ENCODE measurements at regions not wholly inside any gene's neighbourhood (a gene's known extent, or its start where the extent isn't known, plus 50 kb on each side); places are given as distances from the start of the nearest gene placed in this dataset.

DNA sequence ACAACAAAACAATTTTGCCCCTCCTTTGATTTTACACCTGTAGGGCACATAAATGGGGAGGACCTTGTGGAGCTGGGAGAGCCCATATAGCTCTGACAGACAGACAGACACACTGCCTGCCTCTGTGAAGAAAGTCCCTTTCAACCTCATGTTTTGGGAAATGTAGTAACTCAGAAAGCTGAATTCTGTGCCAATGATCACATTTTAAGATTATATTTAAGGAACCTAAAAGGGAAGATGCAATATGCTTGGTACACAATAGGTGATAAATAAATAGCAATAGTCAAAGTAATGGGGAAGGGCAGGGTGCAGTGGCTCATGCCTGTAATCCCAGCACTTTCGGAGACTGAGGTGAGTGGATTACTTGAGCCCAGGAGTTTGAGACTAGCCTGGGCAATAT, 446.4 kb upstream of the ID2 start:
- Histone ChIP-seq H3K9ac (ENCODE audit: extremely low read depth, insufficient read length, low read length) (no peak overlapping the region), H3K4me1 (ENCODE audit: insufficient read depth, low read length) (peaks cover 5% of the 10 kb centered on the region; the same call in 1 of the 2 replicates)

More for the DNA sequence above, 446.4 kb upstream of the ID2 start:
- no peaks in the 10 kb centered on the region for H3K79me1 ChIP-seq (ENCODE audit: insufficient read depth, low read depth, low read length, poor library complexity, severe bottlenecking)
- no peak overlapping the region for H3K4me3 Mint-ChIP-seq
- H3K56ac ChIP-seq (ENCODE audit: insufficient read length, low read depth, low read length): no peak overlapping the region
- no peaks in the 10 kb centered on the region for H3K27me3 Mint-ChIP-seq (ENCODE audit: low read depth)
- no peaks in the 10 kb centered on the region for H4K20me1 ChIP-seq (ENCODE audit: control insufficient read depth, insufficient read depth, insufficient read length)
- H3K4me1 Mint-ChIP-seq: peaks cover 24 to 33% of the 10 kb centered on the region in 2 experiments
- no peak for DNase-seq
- H2AFZ ChIP-seq (ENCODE audit: low read length): no peak overlapping the region
- H3K9me3 ChIP-seq (ENCODE audit: control insufficient read depth, low read depth, low read length): no peaks in the 10 kb centered on the region
- no peak overlapping the region for H3K4ac ChIP-seq (ENCODE audit: low read depth, low read length)
- H2BK12ac ChIP-seq (ENCODE audit: insufficient read length, low read depth, low read length): no peak overlapping the region
- no peak overlapping the region for H2BK120ac ChIP-seq (ENCODE audit: low read depth, low read length, poor library complexity, severe bottlenecking)
- no peaks in the 10 kb centered on the region for H3K23me2 ChIP-seq (ENCODE audit: insufficient read length, low read depth, low read length, poor library complexity, severe bottlenecking)
- H4K8ac ChIP-seq (replicated peaks; ENCODE audit: insufficient read length, low read depth, low read length): no peak overlapping the region
- H3T11ph ChIP-seq (ENCODE audit: low read length): no peak overlapping the region
- H4K91ac ChIP-seq (ENCODE audit: insufficient read length, low read depth, low read length): no peak overlapping the region
- no peak overlapping the region for H3K14ac ChIP-seq (ENCODE audit: insufficient read depth, low read length)
- no peak overlapping the region for H3K27ac ChIP-seq (ENCODE audit: insufficient read length, low read depth, low read length)
- H3K36me3 Mint-ChIP-seq (ENCODE audit: insufficient read depth in 1 of 3, low read depth in 3 of 3): no peaks in the 10 kb centered on the region
- no peak overlapping the region for H3K27ac Mint-ChIP-seq
- H2BK15ac ChIP-seq (ENCODE audit: low read depth, low read length): no peak overlapping the region
- TF ChIP-seq, protein P1, sequence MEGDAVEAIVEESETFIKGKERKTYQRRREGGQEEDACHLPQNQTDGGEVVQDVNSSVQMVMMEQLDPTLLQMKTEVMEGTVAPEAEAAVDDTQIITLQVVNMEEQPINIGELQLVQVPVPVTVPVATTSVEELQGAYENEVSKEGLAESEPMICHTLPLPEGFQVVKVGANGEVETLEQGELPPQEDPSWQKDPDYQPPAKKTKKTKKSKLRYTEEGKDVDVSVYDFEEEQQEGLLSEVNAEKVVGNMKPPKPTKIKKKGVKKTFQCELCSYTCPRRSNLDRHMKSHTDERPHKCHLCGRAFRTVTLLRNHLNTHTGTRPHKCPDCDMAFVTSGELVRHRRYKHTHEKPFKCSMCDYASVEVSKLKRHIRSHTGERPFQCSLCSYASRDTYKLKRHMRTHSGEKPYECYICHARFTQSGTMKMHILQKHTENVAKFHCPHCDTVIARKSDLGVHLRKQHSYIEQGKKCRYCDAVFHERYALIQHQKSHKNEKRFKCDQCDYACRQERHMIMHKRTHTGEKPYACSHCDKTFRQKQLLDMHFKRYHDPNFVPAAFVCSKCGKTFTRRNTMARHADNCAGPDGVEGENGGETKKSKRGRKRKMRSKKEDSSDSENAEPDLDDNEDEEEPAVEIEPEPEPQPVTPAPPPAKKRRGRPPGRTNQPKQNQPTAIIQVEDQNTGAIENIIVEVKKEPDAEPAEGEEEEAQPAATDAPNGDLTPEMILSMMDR (conservative IDR thresholded peaks at IDR 0.05): no peak
- H2BK5ac ChIP-seq (ENCODE audit: insufficient read length, low read length): no peak overlapping the region
- H2BK20ac ChIP-seq (ENCODE audit: low read depth, low read length, poor library complexity, severe bottlenecking): no peak overlapping the region
- H2AK5ac ChIP-seq (ENCODE audit: insufficient read length, low read length): no peak overlapping the region
- H3K4me2 ChIP-seq (ENCODE audit: insufficient read depth, insufficient read length, low read length): no peak overlapping the region
- H3K23ac ChIP-seq (ENCODE audit: insufficient read length, low read depth, low read length): no peak overlapping the region
- no peaks in the 10 kb centered on the region; a peak in 1 of 5 replicates for H3K9me3 Mint-ChIP-seq
- no CpG with 5 or more reads among the region's 1 CpG for WGBS (ENCODE audit: extremely low coverage, insufficient read length, low lambda C conversion rate)
- H3K79me2 ChIP-seq (ENCODE audit: insufficient read depth, low read length): 0 out of 2 replicates have a peak, but pooled peaks cover 2% of the 10 kb centered on the region
- no peak overlapping the region for H4K5ac ChIP-seq (ENCODE audit: insufficient read length, low read depth, low read length)
- no peaks in the 10 kb centered on the region for H3K27me3 ChIP-seq (ENCODE audit: insufficient read depth, low read length)
- H3K18ac ChIP-seq (ENCODE audit: insufficient read length, low read depth, low read length): no peak overlapping the region

All from H9 (cell line).